ENCODE measurements at regions not wholly inside any gene's neighbourhood (a gene's known extent, or its start where the extent isn't known, plus 50 kb on each side); places are given as distances from the start of the nearest gene placed in this dataset.

DNA sequence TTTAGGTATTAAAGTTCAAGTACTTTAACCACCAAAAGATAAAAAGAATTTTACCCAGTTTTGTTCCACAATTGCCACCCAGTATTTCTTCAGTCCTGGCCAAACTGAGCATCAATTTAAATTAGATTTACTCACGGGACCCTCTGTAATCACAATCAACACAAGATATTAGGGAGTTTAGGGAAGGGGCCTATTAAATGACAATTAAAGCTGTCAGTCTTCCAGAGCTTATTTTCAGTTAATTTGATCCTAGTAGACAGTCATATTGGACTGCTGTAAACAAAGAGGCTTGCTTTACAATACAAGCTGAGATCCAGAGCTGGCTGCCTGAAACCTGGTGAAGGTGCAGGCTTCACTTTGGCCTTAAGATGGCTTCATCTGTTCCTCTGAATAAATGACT lies 321.2 kb upstream of the NBEA start:
- no peak for DNase-seq (ENCODE audit: low read depth)

- no peak for DNase-seq (ENCODE audit: low read depth)
Measured at GRCh38 chr13:34623331-34623730, 318.7 kb upstream of the NBEA start.

DNA sequence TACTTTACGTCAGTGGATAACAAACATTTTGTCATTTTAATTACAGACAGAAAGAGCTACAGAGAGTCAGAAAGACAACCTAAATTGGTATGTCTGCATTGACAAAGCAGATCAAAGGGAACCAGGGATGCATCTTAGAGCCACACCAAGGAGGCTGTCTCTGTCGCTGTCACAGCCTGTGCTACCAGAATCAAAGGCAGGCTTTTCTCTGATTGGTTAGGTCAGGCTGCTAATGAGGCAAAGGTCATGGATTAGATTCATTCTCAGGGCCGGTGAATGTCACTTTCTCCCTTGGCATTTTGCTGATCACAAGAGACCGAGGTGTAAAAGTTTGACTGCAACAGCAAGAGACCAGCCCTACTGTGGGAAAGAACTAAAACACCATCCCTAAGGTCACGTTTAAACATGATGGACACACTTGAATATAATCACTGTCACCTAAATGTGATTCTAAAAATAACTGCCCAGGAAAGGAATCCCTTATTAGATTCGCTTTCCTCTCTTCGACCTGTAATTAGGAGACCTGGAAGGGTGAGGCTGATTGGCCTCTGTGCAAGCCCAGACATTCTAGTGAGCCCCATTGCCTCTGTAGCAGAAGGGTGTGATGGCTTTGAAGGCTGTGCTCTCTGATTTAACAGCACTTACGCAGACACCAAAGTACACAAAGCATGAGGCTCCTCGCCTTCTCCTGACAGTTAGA lies 314.4 kb upstream of the NBEA start:
- DNase-seq (ENCODE audit: low read depth) = no peak

GRCh38 chr13:34628209-34628682 lies 313.8 kb upstream of the NBEA start:
- no peak for DNase-seq (ENCODE audit: low read depth)

DNA sequence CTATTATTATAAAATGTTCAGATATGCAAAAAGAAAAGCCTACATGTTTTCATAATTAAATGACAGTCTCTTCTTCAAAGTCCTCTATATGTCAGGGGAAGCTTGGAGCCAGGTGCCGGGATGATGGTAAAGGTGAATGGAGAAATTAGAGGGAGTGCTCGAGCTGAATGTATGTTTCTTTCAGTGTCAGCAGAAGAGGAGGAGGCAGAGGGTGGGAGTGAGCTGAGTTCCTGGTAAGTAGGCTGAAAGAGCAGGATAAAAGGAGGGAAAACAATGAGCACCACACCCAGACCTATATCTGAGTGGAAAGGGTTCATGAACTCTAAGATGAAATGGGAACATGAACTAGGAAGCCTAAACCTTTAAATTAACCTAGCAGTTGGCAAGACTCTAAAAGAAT lies 307.6 kb upstream of the NBEA start:
- no peak for DNase-seq (ENCODE audit: low read depth)

DNA sequence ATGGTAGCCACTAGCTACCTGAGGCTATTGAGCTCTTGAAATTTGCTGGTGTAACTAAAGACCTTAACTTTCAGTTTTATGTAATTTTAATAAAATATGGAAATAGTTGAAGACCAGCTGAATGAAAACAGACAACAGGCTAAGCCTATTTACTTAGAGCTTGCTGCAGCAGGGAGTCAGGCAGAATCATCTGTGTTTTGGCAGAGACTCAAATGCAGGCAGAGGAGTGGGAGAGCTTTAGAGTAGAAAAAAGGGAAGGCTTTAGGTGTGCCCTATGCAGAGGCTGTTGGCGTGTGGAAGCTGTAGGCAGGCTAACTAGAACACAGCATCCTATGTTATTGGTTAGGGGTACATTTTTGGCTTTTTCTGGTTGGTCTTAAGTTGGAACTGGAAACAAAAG lies 304.9 kb upstream of the NBEA start:
- DNase-seq (ENCODE audit: low read depth) = no peak

DNA sequence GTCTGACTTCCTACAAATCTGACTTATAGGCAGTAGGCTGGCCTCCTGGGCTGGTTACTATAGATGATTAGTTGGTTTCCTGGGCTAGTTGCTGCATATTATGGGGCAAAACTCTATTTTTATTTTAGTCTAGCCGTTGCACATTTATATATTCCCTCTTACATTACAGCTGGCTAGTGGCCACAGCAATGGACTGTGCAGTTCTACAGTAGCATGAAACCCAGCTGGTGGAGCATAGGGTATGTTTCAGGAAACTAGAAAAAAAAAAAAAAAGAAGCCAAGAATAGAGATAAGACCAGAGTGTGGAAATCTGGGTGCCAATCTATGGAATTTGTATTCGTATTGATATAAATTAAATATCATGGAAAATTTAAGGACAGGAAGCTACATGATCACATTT lies 304.4 kb upstream of the NBEA start:
- DNase-seq (ENCODE audit: low read depth) = no peak

GRCh38 chr13:34638897-34639296 lies 303.2 kb upstream of the NBEA start:
- DNase-seq (ENCODE audit: low read depth) = no peak

DNA sequence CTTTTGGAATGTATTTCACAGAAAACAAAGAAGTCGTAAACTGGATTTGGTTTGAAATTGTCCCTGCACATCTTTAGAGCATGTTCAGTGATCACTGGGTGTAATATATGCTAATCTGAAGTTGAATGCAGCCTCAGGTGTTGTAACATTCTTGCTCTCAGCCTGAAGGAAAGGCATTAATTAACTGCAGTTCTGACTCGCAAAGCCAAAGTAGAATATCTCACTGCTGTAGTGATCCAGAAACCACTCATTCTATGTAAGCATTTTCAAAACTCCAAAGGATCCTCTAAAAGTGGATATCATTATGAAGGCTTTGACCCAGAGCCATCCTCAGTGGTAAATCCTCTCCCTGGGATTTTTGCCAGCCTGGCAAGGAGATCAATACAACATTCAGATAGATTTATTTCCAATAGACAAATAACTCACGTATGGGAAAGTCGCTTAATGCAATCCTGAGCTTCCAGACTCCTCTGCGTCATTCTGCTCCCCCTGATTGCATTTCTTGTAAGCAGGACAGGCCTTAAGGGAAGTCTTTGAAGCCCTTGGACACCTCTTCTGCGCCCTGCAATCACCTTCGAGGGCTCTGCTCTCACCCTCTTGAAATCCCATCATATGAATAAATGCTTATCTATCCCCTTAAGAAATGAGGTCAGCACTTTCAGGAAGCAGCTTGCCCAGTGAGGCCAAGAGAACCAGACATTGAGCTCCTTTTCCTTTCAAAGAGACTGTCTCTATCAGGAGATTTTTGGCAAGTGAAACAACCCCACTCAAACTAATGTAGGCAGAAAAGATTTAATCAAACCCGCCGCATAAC lies 301.7 kb upstream of the NBEA start:
- no peak for DNase-seq (ENCODE audit: low read depth)

DNA sequence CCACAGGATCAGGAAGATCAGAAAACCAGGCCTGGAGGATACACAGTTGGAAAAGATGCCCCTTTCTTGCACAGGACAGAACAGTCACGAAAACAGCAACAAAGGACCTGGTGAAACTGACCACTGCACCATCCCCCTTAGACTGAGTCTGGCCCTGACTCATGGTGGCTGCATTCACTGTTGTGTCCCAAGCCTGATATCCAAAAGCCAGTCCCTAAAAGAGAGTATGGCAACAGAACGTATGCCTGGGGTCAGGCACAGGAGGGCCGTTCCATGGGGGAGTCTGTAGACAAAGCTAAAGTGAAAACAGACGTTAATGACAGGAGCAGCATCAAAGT lies 301.1 kb upstream of the NBEA start:
- no peak for DNase-seq (ENCODE audit: low read depth)

GRCh38 chr13:34647379-34648150 lies 294.5 kb upstream of the NBEA start:
- DNase-seq (ENCODE audit: low read depth) = no peak

GRCh38 chr13:34654203-34654602 lies 287.9 kb upstream of the NBEA start:
- DNase-seq (ENCODE audit: low read depth) = no peak

GRCh38 chr13:34654647-34655046 lies 287.4 kb upstream of the NBEA start:
- no peak for DNase-seq (ENCODE audit: low read depth)

DNA sequence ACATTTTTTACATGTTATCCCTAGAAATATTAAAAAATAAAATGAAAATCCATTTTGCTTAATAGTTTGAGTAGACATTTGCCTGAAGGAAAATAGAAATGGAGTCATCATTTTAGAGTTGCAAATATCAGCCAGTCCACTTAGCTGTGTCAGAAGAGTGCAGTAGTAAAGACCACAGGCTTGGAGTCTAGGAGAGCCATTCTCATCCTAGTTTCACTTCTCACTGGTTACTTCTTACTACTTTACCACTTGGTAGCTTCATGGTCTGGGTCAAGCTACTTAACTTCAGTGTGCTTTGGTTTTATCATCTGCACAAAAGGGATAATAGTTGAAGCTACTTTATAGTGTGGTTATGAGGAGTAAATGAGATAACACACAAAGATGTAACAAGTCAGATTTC lies 286.5 kb upstream of the NBEA start:
- DNase-seq (ENCODE audit: low read depth) = no peak

- no peak for DNase-seq (ENCODE audit: low read depth)
Measured at GRCh38 chr13:34657716-34658115, 284.4 kb upstream of the NBEA start.

DNA sequence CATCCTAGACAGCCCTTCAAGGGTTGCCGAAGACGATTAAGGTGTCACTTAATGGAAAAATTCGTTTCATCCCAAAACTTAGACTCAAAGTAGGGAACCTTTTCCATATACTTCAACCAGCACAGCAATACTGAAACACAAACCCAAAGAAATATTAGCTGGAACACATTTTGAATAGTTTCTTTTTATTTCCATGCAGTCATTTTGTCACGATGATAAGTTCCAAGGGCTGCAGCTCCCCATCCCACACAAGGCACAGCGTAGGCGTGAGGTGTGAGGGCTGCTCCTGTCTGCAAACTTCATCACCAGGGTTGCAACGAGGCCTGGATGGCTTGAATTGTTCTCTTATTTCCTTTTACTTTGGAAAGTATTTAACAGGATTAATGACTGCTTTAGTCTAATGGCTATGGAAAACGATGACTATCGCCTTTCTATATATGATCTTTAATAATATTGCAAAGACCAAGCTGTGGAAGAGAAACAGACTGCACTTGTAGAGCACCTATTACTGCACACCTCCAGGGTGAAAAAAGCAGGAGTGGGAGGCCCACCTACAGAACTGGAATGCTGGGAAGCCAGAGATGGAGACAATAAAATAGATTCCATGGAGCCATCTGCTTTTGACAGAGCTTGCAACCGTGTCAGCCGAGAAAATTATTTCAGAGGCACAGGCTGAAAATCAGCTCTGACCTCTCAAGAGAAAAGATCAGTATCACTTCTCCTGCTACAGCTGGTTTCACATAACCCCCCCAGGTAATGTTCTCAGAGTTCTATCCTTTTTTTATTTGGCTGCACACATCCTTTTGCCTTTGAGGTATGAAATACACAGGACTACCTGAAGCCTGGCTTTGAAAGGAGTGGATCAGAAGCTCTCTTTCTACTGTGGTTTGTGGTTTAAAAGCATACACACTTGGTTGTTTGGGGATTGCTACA lies 274.5 kb upstream of the NBEA start:
- no peak for DNase-seq (ENCODE audit: low read depth)

- no peak for DNase-seq (ENCODE audit: low read depth)
Measured at GRCh38 chr13:34671137-34671536, 270.9 kb upstream of the NBEA start.

GRCh38 chr13:34672631-34673030 lies 269.4 kb upstream of the NBEA start:
- no peak for DNase-seq (ENCODE audit: low read depth)

DNA sequence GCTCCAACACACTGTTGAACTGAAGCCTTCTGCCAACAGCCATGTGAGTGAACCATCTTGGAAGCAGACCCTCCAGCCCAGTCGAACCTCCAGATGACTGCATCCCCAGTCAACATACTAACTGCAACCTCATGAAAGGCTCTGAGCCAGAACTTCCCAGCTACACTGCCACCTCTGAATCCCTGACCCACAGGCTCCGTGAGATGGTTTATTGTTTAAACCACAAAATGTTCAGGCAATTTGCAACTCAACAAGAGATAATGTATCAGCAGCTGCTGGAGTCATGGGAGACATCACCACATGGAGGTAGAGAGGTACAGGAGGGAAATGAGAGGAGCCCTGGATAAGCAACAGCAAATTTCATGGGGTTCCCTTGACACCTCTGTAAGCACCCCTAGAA lies 266.4 kb upstream of the NBEA start:
- DNase-seq (ENCODE audit: low read depth) = no peak

- no peak for DNase-seq (ENCODE audit: low read depth)
Measured at GRCh38 chr13:34678154-34678553, 263.9 kb upstream of the NBEA start.

DNA sequence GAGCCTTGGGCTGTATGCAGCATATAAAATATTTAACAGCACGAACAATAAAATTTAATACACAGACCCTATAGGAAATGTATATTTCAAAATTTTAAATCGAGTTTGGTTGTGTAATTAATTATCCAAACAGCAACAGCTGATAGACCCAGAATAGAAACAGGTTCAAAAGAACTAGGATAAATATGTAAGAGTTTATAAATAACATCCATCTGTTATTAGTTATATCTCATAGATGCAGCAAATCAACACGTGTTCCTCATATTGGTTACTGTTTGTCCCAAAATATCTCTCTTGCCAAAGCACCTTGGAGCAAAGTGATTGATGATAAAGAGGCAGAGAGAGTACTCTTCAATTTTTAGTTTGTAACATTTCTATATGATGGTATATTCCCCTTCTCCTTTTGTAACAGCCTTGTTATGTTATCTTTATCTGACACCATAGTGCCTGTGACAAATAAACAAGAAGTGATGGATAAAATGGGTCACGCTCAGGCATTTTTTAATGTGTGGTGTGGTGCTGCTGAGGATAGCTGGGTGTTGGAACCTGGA lies 260.6 kb upstream of the NBEA start:
- DNase-seq (ENCODE audit: low read depth) = no peak

GRCh38 chr13:34695063-34695462 lies 247.0 kb upstream of the NBEA start:
- DNase-seq (ENCODE audit: low read depth) = no peak
